HG03354 (cell line): ENCODE measurements at regions not wholly inside any gene's neighbourhood (a gene's known extent, or its start where the extent isn't known, plus 50 kb on each side); places are given as distances from the start of the nearest gene placed in this dataset.

Source experiments
- ATAC-seq: cut with Tn5 transposase; IDR thresholded peaks from one replicate; pipeline ENCODE4 v1.9.1; 2021; ENCODE audit warnings: mild to moderate bottlenecking; ENCODE audit not compliant: unreplicated experiment, poor library complexity, severe bottlenecking

GRCh38 chr3:189100866-189101265 lies 70.9 kb upstream of the TPRG1 start:
- ATAC-seq: no peak

DNA sequence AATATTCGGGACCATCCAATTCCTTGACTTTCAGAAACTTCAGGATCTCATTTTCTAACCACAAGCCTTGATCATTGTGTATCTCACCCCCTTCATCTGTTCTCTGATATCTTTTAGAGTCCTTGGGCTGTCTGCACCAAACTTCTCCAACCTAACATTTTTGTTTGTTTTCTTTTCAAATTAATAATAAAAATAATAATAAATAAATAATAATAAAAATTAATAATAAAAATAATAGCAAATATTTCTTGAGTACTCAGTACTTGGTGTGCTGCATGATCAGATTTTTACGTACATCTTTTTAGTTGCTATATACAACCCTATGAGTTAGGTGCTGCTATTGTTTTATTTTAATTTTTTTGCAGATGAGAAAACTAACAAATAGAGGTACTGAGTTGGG lies 70.2 kb upstream of the TPRG1 start:
- ATAC-seq: no peak

DNA sequence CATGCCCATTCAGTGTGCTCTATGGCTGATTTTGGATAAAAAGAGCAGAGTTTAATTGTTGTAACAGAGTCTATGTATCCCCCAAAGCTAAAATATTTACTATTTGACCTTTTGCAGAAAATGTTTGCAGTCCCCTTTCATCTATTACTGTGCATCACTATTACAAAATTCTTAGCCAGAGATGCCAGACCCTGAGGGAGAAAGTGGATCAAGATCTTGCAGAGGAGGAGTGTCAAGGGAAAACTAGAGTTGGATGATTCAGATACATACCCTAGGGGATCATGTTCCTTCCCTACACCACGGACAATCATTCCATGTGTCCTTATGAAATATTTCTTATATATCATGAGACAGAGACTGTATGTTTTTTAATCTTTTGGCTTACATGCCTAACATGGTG lies 68.6 kb upstream of the TPRG1 start:
- no peak for ATAC-seq

DNA sequence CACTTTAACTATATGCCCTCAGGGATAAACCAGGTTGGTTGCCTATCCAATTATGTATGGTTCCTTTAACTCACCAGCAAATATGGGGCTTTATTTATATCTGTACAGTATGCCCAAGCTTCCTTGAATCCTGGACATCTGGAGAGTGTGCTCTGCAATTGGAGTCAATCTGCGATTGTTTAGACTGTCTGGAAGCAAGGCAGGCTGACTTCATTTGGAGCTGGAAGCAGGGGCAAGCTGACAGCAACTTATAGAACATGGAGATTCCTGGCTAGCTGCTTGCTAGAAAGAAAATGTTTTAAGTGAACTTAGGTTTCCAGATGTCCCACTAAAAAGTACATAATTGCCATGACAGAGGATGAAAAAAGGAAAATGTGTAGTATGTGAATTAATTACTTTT lies 63.7 kb upstream of the TPRG1 start:
- no peak for ATAC-seq

DNA sequence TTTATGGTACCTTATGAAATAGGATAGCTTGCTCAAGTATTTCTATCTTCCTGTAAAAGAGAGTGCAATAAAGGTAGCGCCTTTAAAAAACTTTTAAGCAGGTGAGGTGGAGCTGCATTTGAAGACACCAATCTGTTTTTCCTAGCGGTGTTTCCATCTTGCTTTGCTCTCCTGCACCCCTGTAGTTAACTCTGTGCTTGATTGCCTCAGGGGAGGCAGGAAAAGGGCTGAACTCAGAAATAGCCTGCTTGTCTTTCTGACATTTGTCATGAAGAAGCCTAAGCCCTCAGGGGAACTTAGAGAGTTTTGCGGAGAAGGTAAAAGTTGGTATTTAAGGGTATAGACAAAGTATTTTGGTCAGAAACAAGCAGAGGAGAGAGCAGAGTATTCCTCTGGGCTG lies 63.0 kb upstream of the TPRG1 start:
- ATAC-seq: no peak

DNA sequence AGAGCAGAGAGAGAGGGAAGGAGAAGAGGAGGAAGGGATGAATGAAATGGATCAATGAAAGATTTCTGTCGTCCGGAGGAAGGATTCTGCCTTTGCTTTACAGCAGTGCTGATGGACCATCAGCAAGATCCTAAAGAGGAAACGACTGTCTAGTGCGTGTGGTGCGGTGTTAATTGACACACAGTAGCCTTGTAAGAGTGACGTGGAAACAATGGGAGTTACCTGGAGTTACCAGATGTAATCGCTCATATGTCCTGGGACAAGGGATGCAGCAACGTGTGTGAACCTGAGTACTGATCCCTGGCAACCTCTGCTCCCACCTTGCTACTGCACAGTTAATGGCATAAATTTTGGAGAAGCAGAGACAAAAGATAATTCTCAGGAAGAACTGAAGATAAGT lies 62.6 kb upstream of the TPRG1 start:
- ATAC-seq: no peak

DNA sequence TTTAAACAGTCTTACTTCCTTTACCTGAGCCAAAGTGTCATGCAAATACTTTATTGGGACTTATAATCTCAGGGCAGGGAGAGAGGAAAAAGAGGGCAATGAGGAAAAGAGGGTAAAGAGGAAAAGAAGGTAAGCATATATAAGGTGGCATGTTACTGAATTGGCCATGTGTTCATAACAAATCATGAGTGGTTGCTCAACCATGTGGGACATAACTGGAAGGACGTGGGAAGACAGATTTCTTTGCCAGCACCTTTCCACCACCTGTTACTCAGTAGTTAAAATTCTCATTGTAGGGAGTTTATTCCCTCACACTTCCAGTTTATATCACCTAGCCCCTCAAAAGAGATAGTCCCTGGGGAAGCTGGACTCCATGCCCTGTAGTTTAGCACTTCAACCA lies 54.7 kb upstream of the TPRG1 start:
- ATAC-seq: no peak

DNA sequence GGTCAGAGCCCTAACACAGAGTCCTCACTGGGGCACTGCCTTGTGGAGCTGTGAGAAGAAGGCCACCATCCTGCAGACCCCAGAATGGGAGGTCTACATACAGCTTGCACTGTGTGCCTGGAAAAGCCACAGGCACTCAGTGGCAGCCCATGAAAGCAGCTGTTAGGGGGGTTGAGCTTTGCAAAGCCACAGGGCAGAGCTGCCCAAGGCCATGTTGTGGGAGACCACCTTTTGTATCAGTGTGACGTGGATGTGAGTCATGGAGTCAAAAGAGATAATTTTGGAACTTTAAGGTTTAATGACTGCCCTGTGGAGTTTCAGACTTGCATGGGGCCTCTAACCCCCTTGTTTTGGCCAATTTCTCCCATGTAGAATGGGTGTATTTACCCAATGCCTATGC lies 52.9 kb upstream of the TPRG1 start:
- ATAC-seq: no peak

- no peak for ATAC-seq
Measured at GRCh38 chr3:189119950-189120349, 51.8 kb upstream of the TPRG1 start.

DNA sequence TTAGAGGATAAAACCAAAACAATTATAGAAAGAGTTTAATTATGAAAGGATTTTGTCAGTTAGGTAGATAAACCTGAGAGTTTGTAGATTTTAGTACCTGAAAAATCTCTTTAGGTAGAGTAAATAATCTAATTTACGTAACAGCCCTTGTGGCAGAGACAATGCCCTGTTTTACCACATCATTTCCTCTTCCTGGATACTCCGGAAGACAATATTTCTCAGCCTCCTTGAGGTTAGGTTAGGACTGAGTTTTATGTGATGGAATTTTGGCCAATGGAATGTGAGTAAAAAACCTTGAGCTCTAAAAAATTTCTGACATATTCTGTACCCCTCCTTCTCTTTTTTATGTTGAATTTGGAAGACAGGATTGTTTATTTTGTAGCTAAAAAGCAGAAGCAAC lies 50.7 kb upstream of the TPRG1 start:
- ATAC-seq: no peak
